Astrocyte of the spinal cord (primary cell): ENCODE measurements at regions not wholly inside any gene's neighbourhood (a gene's known extent, or its start where the extent isn't known, plus 50 kb on each side); places are given as distances from the start of the nearest gene placed in this dataset.
"Not testable (repeated sequence)": the region's sequence is repeated elsewhere in the genome, so short reads cannot be mapped to it uniquely, and the experiment has no call there.

Source experiments
- DNase-seq: peaks from one replicate; pipeline ENCODE4 v3.0.0; 2011; ENCODE audit warnings: low read depth, low spot score
- H3K4me3 ChIP-seq: 2 replicates; pipeline ENCODE4 v1.5.1; 2011; ENCODE audit warnings: low read depth, mild to moderate bottlenecking, low read length, moderate library complexity
- CTCF ChIP-seq: IDR thresholded peaks from 2 replicates; pipeline ENCODE4 v1.5.1; 2012; ENCODE audit warnings: low read depth, mild to moderate bottlenecking, low read length, inconsistent platforms
- in situ Hi-C: cut with HindIII; loops from 2 replicates; pipeline ENCODE4 v1.10.0; 2017; ENCODE audit warnings: low sequenced_read_pairs

GRCh38 chr10:10712155-10712704, 305.4 kb upstream of the CELF2 start:
- in situ Hi-C loops = no loop called here
- TF ChIP-seq CTCF = no peak
- no peak overlapping the region for H3K4me3 ChIP-seq
- no peak for DNase-seq

- TF ChIP-seq CTCF = no peak
- no peak for DNase-seq
- in situ Hi-C loops = no loop called here
- H3K4me3 ChIP-seq = no peak overlapping the region
Observed at GRCh38 chr10:10714327-10714726, 303.3 kb upstream of the CELF2 start.

GRCh38 chr10:10716972-10717371, 300.7 kb upstream of the CELF2 start:
- in situ Hi-C loops = no loop called here
- TF ChIP-seq CTCF = no peak
- no peak overlapping the region for H3K4me3 ChIP-seq
- DNase-seq = no peak

- in situ Hi-C loops = no loop called here
- no peak for TF ChIP-seq CTCF
- no peak for DNase-seq
- no peak overlapping the region for H3K4me3 ChIP-seq
Observed at GRCh38 chr10:10722422-10722821, 295.2 kb upstream of the CELF2 start.

GRCh38 chr10:10725196-10725595, 292.5 kb upstream of the CELF2 start:
- in situ Hi-C loops = no loop called here
- DNase-seq = no peak
- H3K4me3 ChIP-seq = no peak overlapping the region
- TF ChIP-seq CTCF = no peak

GRCh38 chr10:10726101-10726500, 291.6 kb upstream of the CELF2 start:
- DNase-seq = no peak
- in situ Hi-C loops = no loop called here
- no peak for TF ChIP-seq CTCF
- no peak overlapping the region for H3K4me3 ChIP-seq

- H3K4me3 ChIP-seq, in situ Hi-C loops, DNase-seq: not testable (repeated sequence)
Observed at GRCh38 chr10:10727411-10727810, 290.3 kb upstream of the CELF2 start.
